WI38 (cell line): ENCODE measurements at regions not wholly inside any gene's neighbourhood (a gene's known extent, or its start where the extent isn't known, plus 50 kb on each side); places are given as distances from the start of the nearest gene placed in this dataset.

ENCODE experiments used
- H3K4me3 ChIP-seq: 2 replicates; pipeline ENCODE4 v1.5.1; 2011; ENCODE audit warnings: low read depth, mild to moderate bottlenecking, control low read depth, low read length
- TF ChIP-seq, protein P1 (sequence below): IDR thresholded peaks from 2 replicates; pipeline ENCODE4 v1.5.1; 2012; ENCODE audit warnings: low read depth, mild to moderate bottlenecking, control low read depth, low read length

GRCh38 chr5:2317540-2317939 is 433.9 kb downstream of the IRX2 start:
- TF ChIP-seq, protein P1, sequence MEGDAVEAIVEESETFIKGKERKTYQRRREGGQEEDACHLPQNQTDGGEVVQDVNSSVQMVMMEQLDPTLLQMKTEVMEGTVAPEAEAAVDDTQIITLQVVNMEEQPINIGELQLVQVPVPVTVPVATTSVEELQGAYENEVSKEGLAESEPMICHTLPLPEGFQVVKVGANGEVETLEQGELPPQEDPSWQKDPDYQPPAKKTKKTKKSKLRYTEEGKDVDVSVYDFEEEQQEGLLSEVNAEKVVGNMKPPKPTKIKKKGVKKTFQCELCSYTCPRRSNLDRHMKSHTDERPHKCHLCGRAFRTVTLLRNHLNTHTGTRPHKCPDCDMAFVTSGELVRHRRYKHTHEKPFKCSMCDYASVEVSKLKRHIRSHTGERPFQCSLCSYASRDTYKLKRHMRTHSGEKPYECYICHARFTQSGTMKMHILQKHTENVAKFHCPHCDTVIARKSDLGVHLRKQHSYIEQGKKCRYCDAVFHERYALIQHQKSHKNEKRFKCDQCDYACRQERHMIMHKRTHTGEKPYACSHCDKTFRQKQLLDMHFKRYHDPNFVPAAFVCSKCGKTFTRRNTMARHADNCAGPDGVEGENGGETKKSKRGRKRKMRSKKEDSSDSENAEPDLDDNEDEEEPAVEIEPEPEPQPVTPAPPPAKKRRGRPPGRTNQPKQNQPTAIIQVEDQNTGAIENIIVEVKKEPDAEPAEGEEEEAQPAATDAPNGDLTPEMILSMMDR = no peak
- no peak overlapping the region for H3K4me3 ChIP-seq

DNA sequence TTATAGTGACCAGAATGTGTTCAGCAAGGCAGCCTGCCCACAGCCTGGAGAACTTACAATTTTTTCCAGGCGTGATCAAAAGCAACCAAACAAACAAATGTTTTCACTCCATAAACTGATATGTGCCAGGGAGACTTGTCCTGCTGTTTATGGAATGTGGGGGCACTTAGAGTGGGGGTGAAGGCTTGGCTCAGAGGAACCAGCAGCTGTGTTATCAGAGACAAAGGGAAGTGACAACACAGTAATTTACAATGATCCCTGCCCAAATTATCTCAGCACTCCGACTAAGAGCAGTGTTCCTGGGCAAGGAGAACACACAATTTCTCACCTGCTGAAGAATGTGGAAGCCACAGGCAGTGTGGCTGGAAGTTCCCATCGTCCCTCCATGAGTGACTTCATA is 429.1 kb upstream of the IRX4 start:
- TF ChIP-seq, protein P1 = no peak
- H3K4me3 ChIP-seq = no peak overlapping the region

DNA sequence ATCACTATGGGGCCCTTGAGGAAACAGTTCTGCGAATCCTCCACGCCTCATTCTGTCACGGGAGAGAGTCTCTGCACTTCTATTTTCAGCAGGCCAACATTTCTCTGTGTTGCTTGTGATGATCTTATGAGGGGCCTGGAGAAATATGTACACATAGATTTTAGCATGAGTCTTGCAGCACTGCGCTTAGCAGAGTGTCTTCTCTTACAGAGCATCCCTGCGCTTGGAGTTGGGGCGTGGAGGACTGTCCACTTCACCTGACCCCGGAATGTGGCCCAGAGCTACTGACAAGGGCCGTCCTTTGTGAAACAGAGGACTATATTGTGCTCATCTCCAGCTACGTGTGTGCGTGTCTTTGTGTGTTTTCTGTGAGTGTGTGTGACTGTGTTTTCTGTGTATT is 428.2 kb upstream of the IRX4 start:
- TF ChIP-seq, protein P1 = no peak
- H3K4me3 ChIP-seq = no peak overlapping the region

DNA sequence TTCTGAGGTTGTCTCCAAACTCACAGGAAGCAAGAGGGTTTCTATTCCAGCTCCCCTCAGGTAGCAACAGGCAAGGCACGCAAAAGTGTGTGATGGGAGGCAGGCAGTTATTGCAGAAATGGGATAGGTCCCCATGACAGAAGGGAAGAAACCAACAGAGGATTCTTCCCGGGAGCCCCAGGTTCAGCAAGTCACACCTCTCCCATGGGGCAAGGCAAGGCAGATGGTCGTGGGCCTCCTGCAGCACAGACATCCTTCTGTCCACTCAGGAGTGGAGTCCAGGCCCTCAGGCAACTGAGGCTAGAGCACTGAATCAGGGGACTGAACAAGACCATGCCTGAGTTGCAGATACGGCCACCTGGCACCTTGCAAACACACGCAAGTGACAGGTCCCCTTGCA is 424.9 kb upstream of the IRX4 start:
- H3K4me3 ChIP-seq = no peak overlapping the region

DNA sequence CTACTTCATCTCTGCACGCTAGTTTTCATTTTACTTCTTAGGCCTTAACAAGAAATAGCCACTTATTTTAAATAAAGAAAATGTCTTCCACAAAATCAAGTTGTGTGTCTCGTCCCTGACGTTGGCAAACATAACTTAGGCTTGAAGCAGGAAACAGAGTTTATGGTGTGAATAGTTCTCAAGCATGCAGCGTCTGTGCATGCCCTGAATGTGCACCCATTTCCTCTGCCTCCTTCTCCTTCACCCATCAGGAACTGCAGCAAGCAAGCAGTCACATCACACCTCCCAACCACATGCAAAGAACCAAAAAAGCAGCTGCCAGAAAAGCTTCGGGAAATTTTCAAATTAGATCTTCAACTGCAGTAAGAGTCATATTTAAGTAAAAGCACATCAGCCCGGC is 424.0 kb upstream of the IRX4 start:
- no peak overlapping the region for H3K4me3 ChIP-seq
- TF ChIP-seq, protein P1 = no peak

More for the DNA sequence above, 424.9 kb upstream of the IRX4 start:
- TF ChIP-seq, protein P1 = no peak

GRCh38 chr5:2303431-2304100 is 420.8 kb upstream of the IRX4 start:
- TF ChIP-seq, protein P1 = no peak
- no peak overlapping the region for H3K4me3 ChIP-seq

DNA sequence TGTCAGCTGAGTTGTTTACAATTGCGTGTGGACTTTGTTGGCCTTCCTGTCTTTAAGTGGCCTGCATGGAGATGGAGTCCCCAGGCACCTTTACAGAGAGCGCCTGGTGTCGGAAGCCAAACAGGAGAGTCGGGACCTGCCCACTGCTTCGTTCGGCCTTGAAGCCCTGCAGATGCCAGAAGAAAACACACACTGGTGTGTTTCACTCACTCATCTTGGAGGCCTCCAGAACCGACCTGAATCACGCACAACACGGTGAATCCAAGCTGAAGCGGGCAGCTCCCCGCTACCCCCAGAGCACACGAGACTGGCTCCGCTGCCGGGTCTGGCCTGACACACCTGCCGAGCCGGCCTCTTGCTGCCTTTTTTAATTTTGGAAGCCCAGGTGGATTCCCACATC is 419.4 kb upstream of the IRX4 start:
- TF ChIP-seq, protein P1 = no peak
- H3K4me3 ChIP-seq = no peak overlapping the region
